ENCODE measurements at regions not wholly inside any gene's neighbourhood (a gene's known extent, or its start where the extent isn't known, plus 50 kb on each side); places are given as distances from the start of the nearest gene placed in this dataset.
A peak's percentile ranks its signal among the peaks of the same experiment; 100 is the strongest.

GRCh38 chr3:94524102-94524919, 461.4 kb downstream of the NSUN3 start:
- Histone ChIP-seq H3K9ac (ENCODE audit: low read length) (no peak overlapping the region), H2BK12ac (ENCODE audit: low read length in 2 of 2) (no peak overlapping the region), H3K4ac (ENCODE audit: low read depth in 1 of 2, low read length in 2 of 2) (no peak overlapping the region), H3K36me3 (ENCODE audit: control insufficient read depth in 1 of 2, insufficient read depth in 2 of 2, low read depth in 1 of 2, low read length in 2 of 2) (no peaks in the 10 kb centered on the region), H3K9me3 (ENCODE audit: control insufficient read depth, low read length) (no peaks in the 10 kb centered on the region), H4K8ac (ENCODE audit: low read length) (no peak overlapping the region), H3K18ac (ENCODE audit: low read depth in 1 of 2, low read length in 2 of 2) (no peak overlapping the region), H3K14ac (ENCODE audit: low read length in 2 of 2) (no peak overlapping the region), H3K27me3 (ENCODE audit: control insufficient read depth in 1 of 2, insufficient read depth in 1 of 2, low read length in 2 of 2) (no peaks in the 10 kb centered on the region), H2AK5ac (ENCODE audit: low read length, severe bottlenecking) (no peak overlapping the region), H3K23ac (ENCODE audit: low read length in 2 of 2) (no peak overlapping the region), H2BK120ac (ENCODE audit: low read depth, low read length) (no peak overlapping the region), H2BK5ac (ENCODE audit: low read depth, low read length, poor library complexity, severe bottlenecking) (no peak overlapping the region), H2AFZ (ENCODE audit: low read depth, low read length) (no peak overlapping the region), H3K4me3 (ENCODE audit: insufficient read depth in 1 of 2, low read depth in 1 of 2, low read length in 2 of 2) (no peak overlapping the region), H3K4me1 (ENCODE audit: control insufficient read depth, insufficient read depth, low read depth, low read length) (no peaks in the 10 kb centered on the region), H3K79me1 (replicated peaks; ENCODE audit: low read length, poor library complexity, severe bottlenecking) (no peaks in the 10 kb centered on the region), H3K27ac (ENCODE audit: low read length, poor library complexity, severe bottlenecking) (no peak overlapping the region), H3K4me2 (ENCODE audit: low read length, poor library complexity, severe bottlenecking) (no peak overlapping the region), H4K91ac (ENCODE audit: low read length) (no peak overlapping the region), H2BK15ac (ENCODE audit: low read depth, poor library complexity, severe bottlenecking) (no peak overlapping the region)
- peak; percentile 8 for DNase-seq
- WGBS = 47% methylated on average over 9 of the region's 9 CpGs

- WGBS = 78% methylated on average over 4 of the region's 6 CpGs
Measured at GRCh38 chr3:94525043-94525442, 462.2 kb downstream of the NSUN3 start.

GRCh38 chr3:94529816-94530215, 467.0 kb downstream of the NSUN3 start:
- Histone ChIP-seq H2AK5ac (ENCODE audit: low read length, severe bottlenecking) (no peak overlapping the region), H2BK5ac (ENCODE audit: low read depth, low read length, poor library complexity, severe bottlenecking) (no peak overlapping the region), H2BK120ac (ENCODE audit: low read depth, low read length) (no peak overlapping the region), H3K23ac (ENCODE audit: low read length in 2 of 2) (no peak overlapping the region), H3K4me3 (ENCODE audit: insufficient read depth in 1 of 2, low read depth in 1 of 2, low read length in 2 of 2) (no peak overlapping the region), H3K9ac (ENCODE audit: low read length) (no peak overlapping the region), H3K4me1 (ENCODE audit: control insufficient read depth, insufficient read depth, low read depth, low read length) (no peaks in the 10 kb centered on the region), H4K91ac (ENCODE audit: low read length) (no peak overlapping the region), H2AFZ (ENCODE audit: low read depth, low read length) (no peak overlapping the region), H3K14ac (ENCODE audit: low read length in 2 of 2) (no peak overlapping the region), H3K27ac (ENCODE audit: low read length, poor library complexity, severe bottlenecking) (no peak overlapping the region), H3K36me3 (ENCODE audit: control insufficient read depth in 1 of 2, insufficient read depth in 2 of 2, low read depth in 1 of 2, low read length in 2 of 2) (no peaks in the 10 kb centered on the region), H3K79me1 (replicated peaks; ENCODE audit: low read length, poor library complexity, severe bottlenecking) (no peaks in the 10 kb centered on the region), H4K8ac (ENCODE audit: low read length) (no peak overlapping the region), H3K27me3 (ENCODE audit: control insufficient read depth in 1 of 2, insufficient read depth in 1 of 2, low read length in 2 of 2) (no peaks in the 10 kb centered on the region), H2BK12ac (ENCODE audit: low read length in 2 of 2) (no peak overlapping the region), H3K18ac (ENCODE audit: low read depth in 1 of 2, low read length in 2 of 2) (no peak overlapping the region), H3K4me2 (ENCODE audit: low read length, poor library complexity, severe bottlenecking) (no peak overlapping the region), H2BK15ac (ENCODE audit: low read depth, poor library complexity, severe bottlenecking) (no peak overlapping the region), H3K9me3 (ENCODE audit: control insufficient read depth, low read length) (no peaks in the 10 kb centered on the region), H3K4ac (ENCODE audit: low read depth in 1 of 2, low read length in 2 of 2) (no peak overlapping the region)
- no peak for DNase-seq
- WGBS = 100% methylated on average over 1 of the region's 1 CpG

More at GRCh38 chr3:94525043-94525442, 462.2 kb downstream of the NSUN3 start:
- Histone ChIP-seq H2AK5ac (ENCODE audit: low read length, severe bottlenecking) (no peak overlapping the region), H2AFZ (ENCODE audit: low read depth, low read length) (no peak overlapping the region), H3K4ac (ENCODE audit: low read depth in 1 of 2, low read length in 2 of 2) (no peak overlapping the region), H2BK5ac (ENCODE audit: low read depth, low read length, poor library complexity, severe bottlenecking) (no peak overlapping the region), H2BK12ac (ENCODE audit: low read length in 2 of 2) (no peak overlapping the region), H4K91ac (ENCODE audit: low read length) (no peak overlapping the region), H2BK15ac (ENCODE audit: low read depth, poor library complexity, severe bottlenecking) (no peak overlapping the region), H3K18ac (ENCODE audit: low read depth in 1 of 2, low read length in 2 of 2) (no peak overlapping the region), H3K27ac (ENCODE audit: low read length, poor library complexity, severe bottlenecking) (no peak overlapping the region), H3K9ac (ENCODE audit: low read length) (no peak overlapping the region), H3K79me1 (replicated peaks; ENCODE audit: low read length, poor library complexity, severe bottlenecking) (no peaks in the 10 kb centered on the region), H3K36me3 (ENCODE audit: control insufficient read depth in 1 of 2, insufficient read depth in 2 of 2, low read depth in 1 of 2, low read length in 2 of 2) (no peaks in the 10 kb centered on the region), H3K4me1 (ENCODE audit: control insufficient read depth, insufficient read depth, low read depth, low read length) (no peaks in the 10 kb centered on the region), H3K4me3 (ENCODE audit: insufficient read depth in 1 of 2, low read depth in 1 of 2, low read length in 2 of 2) (no peak overlapping the region), H3K9me3 (ENCODE audit: control insufficient read depth, low read length) (no peaks in the 10 kb centered on the region), H2BK120ac (ENCODE audit: low read depth, low read length) (no peak overlapping the region), H3K4me2 (ENCODE audit: low read length, poor library complexity, severe bottlenecking) (no peak overlapping the region), H3K23ac (ENCODE audit: low read length in 2 of 2) (no peak overlapping the region), H3K27me3 (ENCODE audit: control insufficient read depth in 1 of 2, insufficient read depth in 1 of 2, low read length in 2 of 2) (no peaks in the 10 kb centered on the region), H3K14ac (ENCODE audit: low read length in 2 of 2) (no peak overlapping the region), H4K8ac (ENCODE audit: low read length) (no peak overlapping the region)
- DNase-seq = peak; percentile 17

- Histone ChIP-seq H4K91ac (ENCODE audit: low read length) (no peak overlapping the region), H3K18ac (ENCODE audit: low read depth in 1 of 2, low read length in 2 of 2) (no peak overlapping the region), H2BK15ac (ENCODE audit: low read depth, poor library complexity, severe bottlenecking) (no peak overlapping the region), H3K27me3 (ENCODE audit: control insufficient read depth in 1 of 2, insufficient read depth in 1 of 2, low read length in 2 of 2) (no peaks in the 10 kb centered on the region), H3K79me1 (replicated peaks; ENCODE audit: low read length, poor library complexity, severe bottlenecking) (no peaks in the 10 kb centered on the region), H2AK5ac (ENCODE audit: low read length, severe bottlenecking) (no peak overlapping the region), H3K4me1 (ENCODE audit: control insufficient read depth, insufficient read depth, low read depth, low read length) (no peaks in the 10 kb centered on the region), H3K4me3 (ENCODE audit: insufficient read depth in 1 of 2, low read depth in 1 of 2, low read length in 2 of 2) (no peak overlapping the region), H3K9ac (ENCODE audit: low read length) (no peak overlapping the region), H4K8ac (ENCODE audit: low read length) (no peak overlapping the region), H3K27ac (ENCODE audit: low read length, poor library complexity, severe bottlenecking) (no peak overlapping the region), H2BK12ac (ENCODE audit: low read length in 2 of 2) (no peak overlapping the region), H3K14ac (ENCODE audit: low read length in 2 of 2) (no peak overlapping the region), H3K4me2 (ENCODE audit: low read length, poor library complexity, severe bottlenecking) (no peak overlapping the region), H3K4ac (ENCODE audit: low read depth in 1 of 2, low read length in 2 of 2) (no peak overlapping the region), H3K36me3 (ENCODE audit: control insufficient read depth in 1 of 2, insufficient read depth in 2 of 2, low read depth in 1 of 2, low read length in 2 of 2) (no peaks in the 10 kb centered on the region), H2AFZ (ENCODE audit: low read depth, low read length) (no peak overlapping the region), H3K9me3 (ENCODE audit: control insufficient read depth, low read length) (no peaks in the 10 kb centered on the region), H2BK5ac (ENCODE audit: low read depth, low read length, poor library complexity, severe bottlenecking) (no peak overlapping the region), H2BK120ac (ENCODE audit: low read depth, low read length) (no peak overlapping the region), H3K23ac (ENCODE audit: low read length in 2 of 2) (no peak overlapping the region)
- WGBS = 100% methylated on average over 1 of the region's 3 CpGs
- DNase-seq = no peak
Measured at GRCh38 chr3:94532951-94533350, 470.1 kb downstream of the NSUN3 start.
